ENCODE measurements at regions not wholly inside any gene's neighbourhood (a gene's known extent, or its start where the extent isn't known, plus 50 kb on each side); places are given as distances from the start of the nearest gene placed in this dataset.

DNA sequence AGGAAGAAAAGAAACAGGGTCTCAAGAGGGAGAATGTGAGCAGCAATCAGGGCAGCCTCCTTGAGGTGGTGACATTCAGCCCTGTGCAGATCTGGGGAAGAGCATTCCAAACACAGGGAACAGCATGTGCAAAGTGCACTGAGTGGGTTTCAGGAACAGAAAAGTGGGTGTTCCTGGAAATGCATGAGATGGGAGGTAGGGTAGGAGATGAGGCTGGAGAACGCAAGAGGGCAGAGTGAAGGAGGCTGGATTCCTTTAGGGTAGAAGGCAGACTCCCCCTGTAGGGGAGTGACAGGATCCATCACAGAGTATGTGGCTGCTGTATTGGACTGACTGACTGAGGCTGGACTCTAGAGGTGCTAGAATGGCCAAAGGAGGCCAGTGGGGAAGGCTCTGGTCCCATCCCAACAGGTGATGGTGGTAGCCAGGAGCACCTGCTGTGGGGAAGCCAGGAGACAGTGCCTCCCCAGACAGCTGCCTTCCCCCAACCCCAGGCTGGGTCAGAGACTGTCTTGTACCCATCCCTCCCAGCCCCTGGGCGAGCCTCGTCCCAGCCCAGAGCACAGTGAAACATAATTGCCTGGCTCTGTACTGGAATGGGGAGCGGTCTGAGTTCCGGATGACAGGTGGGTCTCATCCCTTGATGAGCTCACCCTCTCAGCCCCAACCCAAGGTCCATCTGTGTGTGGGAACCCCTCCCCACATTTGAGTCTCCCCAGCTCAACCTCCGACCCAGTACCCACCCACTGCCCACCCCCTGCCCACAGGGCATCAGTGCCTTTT is 419.4 kb downstream of the MN1 start:
- Mint-ChIP-seq H3K27ac (no peak overlapping the region), H3K4me3 (no peak overlapping the region), H3K9me3 (no peaks in the 10 kb centered on the region), H3K36me3 (ENCODE audit: low read depth) (no peaks in the 10 kb centered on the region), H3K4me1 (ENCODE audit: low read depth) (no peaks in the 10 kb centered on the region), H3K27me3 (peaks cover 2% of the 10 kb centered on the region)
- intact Hi-C loops (cut with micrococcal nuclease): no loop called here

DNA sequence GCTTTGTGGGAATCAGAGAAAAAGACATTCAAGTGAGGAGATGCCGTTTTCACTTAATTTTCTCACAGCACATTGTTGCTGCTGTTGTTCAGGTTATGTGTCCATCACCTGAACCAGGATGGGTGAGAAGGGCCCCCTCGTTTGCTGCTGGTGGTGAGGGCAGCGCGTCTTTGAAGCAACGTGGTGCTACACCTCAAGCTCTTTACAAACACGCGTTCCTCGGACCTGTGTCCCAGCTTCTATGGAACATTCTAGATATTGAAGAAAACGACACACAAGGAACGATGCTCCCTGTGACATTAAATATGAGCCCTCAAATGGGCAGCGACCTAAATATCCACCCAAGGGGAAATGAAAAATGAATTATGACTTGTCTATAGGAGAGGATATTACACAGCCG is 418.6 kb downstream of the MN1 start:
- Mint-ChIP-seq H3K36me3 (ENCODE audit: low read depth) (no peaks in the 10 kb centered on the region), H3K4me1 (ENCODE audit: low read depth) (no peaks in the 10 kb centered on the region), H3K9me3 (no peaks in the 10 kb centered on the region), H3K27me3 (peaks cover 2% of the 10 kb centered on the region), H3K4me3 (no peak overlapping the region), H3K27ac (no peak overlapping the region)
- intact Hi-C loops (cut with micrococcal nuclease): no loop called here

DNA sequence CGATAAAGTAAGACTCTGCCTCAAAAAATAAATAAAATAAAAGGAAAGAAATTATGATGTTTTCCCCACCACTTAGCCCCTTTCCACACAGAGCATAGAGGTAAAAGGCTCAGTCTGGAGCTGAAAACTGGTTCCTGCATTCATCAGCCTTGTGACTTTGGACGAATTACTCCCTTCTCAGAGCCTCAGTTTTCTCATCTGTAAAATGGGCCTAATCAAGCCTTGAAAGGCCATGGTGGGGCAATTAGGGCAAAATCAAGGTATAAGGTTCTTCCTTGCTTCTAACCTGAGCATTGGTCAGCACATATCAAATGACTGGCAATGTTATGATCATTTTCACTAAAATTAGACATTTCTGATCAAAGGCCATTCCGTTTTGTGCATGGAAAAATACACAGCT is 417.7 kb downstream of the MN1 start:
- no peak overlapping the region for H3K4me3 Mint-ChIP-seq
- peaks cover 2% of the 10 kb centered on the region for H3K27me3 Mint-ChIP-seq
- no peaks in the 10 kb centered on the region for H3K36me3 Mint-ChIP-seq (ENCODE audit: low read depth)
- H3K9me3 Mint-ChIP-seq: no peaks in the 10 kb centered on the region
- H3K4me1 Mint-ChIP-seq (ENCODE audit: low read depth): no peaks in the 10 kb centered on the region
- intact Hi-C loops (cut with micrococcal nuclease): no loop called here
- no peak overlapping the region for H3K27ac Mint-ChIP-seq

DNA sequence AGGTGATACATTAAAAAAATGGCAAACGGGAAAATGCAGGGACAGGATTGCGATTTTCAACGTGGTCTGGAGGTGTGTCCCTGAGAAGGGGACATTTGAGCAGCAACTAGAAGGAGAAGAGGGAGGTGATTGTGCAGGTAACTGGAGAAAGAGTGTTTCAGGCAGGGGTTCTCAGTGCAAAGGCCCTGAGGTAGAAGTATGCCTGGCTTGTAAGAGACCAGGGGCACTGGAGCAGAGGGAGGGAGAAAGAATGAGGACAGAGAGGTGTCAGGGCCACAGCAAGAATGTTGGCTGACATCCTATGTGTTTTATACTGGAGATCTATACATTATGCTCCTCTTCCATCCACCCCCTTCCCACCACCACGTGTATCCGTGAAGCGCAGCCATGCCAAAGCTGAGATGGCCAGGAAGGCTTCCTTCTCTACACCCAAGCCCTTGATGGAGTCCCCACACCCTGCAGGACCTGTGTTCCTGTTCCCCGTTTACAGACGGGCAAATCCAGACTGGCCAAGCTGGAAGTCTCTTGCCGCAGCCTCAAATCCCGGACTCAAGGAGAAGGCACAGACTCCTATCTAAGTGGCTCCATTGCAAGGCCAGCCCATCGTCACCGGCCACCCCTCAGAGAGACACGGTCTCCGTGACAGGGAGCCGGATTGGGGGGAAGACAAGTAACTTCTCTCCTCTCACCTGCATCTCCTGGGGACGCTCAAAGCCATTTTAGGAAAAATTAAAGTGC is 416.1 kb downstream of the MN1 start:
- intact Hi-C loops (cut with micrococcal nuclease): no loop called here
- H3K27ac Mint-ChIP-seq: no peak overlapping the region
- H3K27me3 Mint-ChIP-seq: peaks cover 6% of the 10 kb centered on the region
- H3K4me3 Mint-ChIP-seq: no peak overlapping the region
- H3K36me3 Mint-ChIP-seq (ENCODE audit: low read depth): no peaks in the 10 kb centered on the region
- no peaks in the 10 kb centered on the region for H3K9me3 Mint-ChIP-seq
- H3K4me1 Mint-ChIP-seq (ENCODE audit: low read depth): no peaks in the 10 kb centered on the region

DNA sequence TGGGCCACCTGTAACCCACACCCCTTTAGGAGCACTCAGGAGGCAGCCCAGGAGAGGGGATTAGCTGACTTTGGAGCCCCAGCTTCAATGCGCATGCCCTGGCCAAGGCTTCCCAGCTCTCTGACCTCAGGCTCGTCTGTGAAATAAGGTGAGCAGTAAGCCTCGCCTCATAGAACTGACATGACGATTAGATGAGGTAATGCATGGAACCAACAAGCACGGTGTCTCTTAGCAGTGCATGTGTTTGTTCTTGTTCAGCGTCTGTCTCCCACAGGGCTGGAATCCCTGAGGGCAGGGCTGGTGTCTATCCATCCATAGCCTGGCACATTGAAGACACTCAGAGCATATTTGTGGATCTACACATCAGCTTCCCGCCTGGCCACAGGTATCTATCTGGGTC is 415.4 kb downstream of the MN1 start:
- no peaks in the 10 kb centered on the region for H3K36me3 Mint-ChIP-seq (ENCODE audit: low read depth)
- intact Hi-C loops (cut with micrococcal nuclease): no loop called here
- H3K27me3 Mint-ChIP-seq: peaks cover 6% of the 10 kb centered on the region
- no peak overlapping the region for H3K4me3 Mint-ChIP-seq
- no peak overlapping the region for H3K27ac Mint-ChIP-seq
- no peaks in the 10 kb centered on the region for H3K4me1 Mint-ChIP-seq (ENCODE audit: low read depth)
- no peaks in the 10 kb centered on the region for H3K9me3 Mint-ChIP-seq

DNA sequence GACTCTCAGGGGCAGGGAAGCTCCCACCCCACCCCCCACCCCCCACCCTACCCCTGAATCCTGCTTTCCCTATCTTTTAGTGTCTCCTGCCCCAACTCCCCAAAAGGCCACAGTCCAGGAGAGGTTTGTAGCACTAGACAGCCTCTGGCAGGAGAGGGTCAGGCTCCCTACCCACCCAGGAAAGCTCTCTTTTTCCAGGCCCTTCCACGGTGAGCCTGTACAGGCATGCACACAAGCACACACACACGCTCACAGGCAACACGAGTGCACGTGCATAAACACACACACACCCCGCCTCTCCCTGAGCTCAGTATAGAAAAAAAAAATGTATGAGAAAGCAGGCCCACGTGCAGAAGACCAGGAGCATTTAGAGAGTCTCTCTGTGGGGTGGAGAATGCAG is 414.0 kb downstream of the MN1 start:
- Mint-ChIP-seq H3K4me3 (no peak overlapping the region), H3K27me3 (peaks cover 4% of the 10 kb centered on the region), H3K4me1 (ENCODE audit: low read depth) (no peaks in the 10 kb centered on the region), H3K36me3 (ENCODE audit: low read depth) (no peaks in the 10 kb centered on the region), H3K27ac (no peak overlapping the region), H3K9me3 (no peaks in the 10 kb centered on the region)
- intact Hi-C loops (cut with micrococcal nuclease): no loop called here

DNA sequence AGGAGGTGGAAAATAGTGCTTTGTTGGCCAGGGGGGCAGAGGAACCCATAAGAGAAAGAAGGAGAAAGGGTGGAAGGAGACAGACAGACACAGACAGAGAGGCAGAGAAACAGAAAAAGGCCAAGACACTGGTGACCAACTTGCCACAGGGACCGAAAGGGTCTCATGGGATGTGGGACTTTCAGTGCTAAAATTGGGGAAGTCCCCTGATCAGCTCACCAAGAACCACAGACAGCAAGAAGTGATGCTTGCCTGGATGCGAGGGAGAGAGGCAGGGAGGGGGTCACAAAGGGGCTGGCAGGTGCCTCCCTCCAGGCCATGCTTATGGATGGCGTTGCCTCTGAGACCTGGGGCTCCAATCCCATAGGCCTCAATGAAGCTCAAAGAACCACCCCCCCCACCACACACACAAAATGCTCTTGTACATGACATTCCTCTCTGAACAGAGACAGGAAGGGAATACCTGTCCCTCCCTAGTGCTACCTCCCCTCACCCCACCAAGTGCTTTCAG is 413.4 kb downstream of the MN1 start:
- Mint-ChIP-seq H3K4me3 (no peak overlapping the region), H3K36me3 (ENCODE audit: low read depth) (no peaks in the 10 kb centered on the region), H3K9me3 (no peaks in the 10 kb centered on the region), H3K27ac (no peak overlapping the region), H3K27me3 (peaks cover 4% of the 10 kb centered on the region), H3K4me1 (ENCODE audit: low read depth) (no peaks in the 10 kb centered on the region)
- intact Hi-C loops (cut with micrococcal nuclease): no loop called here

DNA sequence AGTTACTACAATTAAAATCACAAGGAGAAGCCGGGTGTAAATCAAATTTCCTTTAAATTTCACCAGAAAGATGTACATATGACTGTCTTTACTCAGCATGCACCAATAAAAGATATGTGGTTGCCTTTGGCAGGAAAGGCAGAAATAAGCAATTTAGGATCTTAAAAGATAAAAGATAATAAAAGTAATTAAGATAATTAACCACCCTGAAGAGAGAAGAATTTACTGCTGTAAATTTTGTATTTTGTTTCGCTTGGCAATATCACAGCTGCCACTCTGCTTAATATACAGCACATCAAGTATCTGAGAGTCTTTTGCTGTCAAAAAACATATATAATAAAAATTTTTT is 411.9 kb downstream of the MN1 start:
- no peaks in the 10 kb centered on the region for H3K4me1 Mint-ChIP-seq (ENCODE audit: low read depth)
- no peak overlapping the region for H3K27ac Mint-ChIP-seq
- H3K27me3 Mint-ChIP-seq: peaks cover 4% of the 10 kb centered on the region
- intact Hi-C loops (cut with micrococcal nuclease): no loop called here
- no peak overlapping the region for H3K4me3 Mint-ChIP-seq
- H3K36me3 Mint-ChIP-seq (ENCODE audit: low read depth): no peaks in the 10 kb centered on the region
- H3K9me3 Mint-ChIP-seq: no peaks in the 10 kb centered on the region

DNA sequence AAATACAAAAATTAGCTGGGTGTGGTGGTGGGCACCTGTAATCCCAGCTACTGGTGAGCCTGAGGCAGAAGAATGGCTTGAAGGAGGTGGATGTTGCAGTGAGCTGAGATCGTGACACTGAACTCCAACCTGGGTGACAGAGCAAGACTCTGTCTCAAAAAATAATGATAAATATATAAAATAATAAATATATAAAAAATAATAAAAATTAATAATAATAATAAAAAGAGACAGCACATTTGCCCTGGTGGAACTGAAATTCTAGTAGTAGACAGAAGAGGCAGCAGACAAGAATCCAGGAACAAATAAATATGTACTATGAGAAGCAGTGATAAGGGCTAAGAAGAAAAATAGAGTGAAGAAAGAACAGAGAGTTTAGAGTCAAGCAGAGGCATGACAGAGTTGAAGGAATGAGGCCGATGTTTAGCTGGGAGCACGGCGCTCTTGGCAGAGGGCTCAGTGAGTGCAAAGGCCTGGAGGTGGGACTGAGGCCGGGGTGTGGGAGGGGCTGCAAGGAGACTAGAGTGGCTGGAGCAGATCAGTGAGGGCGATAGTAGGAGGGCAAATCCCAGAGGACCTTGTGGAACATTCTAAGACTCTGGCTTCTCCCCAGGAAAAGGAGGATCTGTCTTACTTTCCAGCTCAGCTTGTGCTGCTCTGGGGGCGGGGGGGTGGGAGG is 410.3 kb downstream of the MN1 start:
- Mint-ChIP-seq H3K4me3 (no peak overlapping the region), H3K9me3 (no peaks in the 10 kb centered on the region), H3K27ac (no peak overlapping the region), H3K27me3 (peaks cover 4% of the 10 kb centered on the region), H3K36me3 (ENCODE audit: low read depth) (no peaks in the 10 kb centered on the region), H3K4me1 (ENCODE audit: low read depth) (no peaks in the 10 kb centered on the region)
- intact Hi-C loops (cut with micrococcal nuclease): no loop called here

DNA sequence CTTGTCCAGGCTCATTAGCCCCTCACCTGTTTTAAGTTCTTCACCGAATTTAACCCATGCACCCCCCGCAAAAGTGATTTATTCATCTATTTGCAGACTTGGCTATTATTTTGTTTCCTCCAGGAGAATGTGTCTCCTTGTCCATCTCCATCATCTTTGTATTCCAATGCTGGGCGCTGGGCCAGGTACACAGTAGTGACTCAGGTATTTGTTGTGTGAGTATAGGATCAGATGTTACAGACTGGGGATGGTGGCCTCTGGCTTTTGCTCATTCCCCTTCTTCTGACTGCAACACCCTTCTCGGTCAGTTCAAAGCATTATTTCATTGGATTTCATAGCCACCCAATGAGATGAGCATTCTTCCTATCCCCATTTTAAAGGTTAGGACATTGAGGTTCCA is 408.2 kb downstream of the MN1 start:
- Mint-ChIP-seq H3K27me3 (peaks cover 4% of the 10 kb centered on the region), H3K4me1 (ENCODE audit: low read depth) (no peaks in the 10 kb centered on the region), H3K4me3 (no peak overlapping the region), H3K36me3 (ENCODE audit: low read depth) (no peaks in the 10 kb centered on the region), H3K9me3 (no peaks in the 10 kb centered on the region), H3K27ac (no peak overlapping the region)
- intact Hi-C loops (cut with micrococcal nuclease): no loop called here

DNA sequence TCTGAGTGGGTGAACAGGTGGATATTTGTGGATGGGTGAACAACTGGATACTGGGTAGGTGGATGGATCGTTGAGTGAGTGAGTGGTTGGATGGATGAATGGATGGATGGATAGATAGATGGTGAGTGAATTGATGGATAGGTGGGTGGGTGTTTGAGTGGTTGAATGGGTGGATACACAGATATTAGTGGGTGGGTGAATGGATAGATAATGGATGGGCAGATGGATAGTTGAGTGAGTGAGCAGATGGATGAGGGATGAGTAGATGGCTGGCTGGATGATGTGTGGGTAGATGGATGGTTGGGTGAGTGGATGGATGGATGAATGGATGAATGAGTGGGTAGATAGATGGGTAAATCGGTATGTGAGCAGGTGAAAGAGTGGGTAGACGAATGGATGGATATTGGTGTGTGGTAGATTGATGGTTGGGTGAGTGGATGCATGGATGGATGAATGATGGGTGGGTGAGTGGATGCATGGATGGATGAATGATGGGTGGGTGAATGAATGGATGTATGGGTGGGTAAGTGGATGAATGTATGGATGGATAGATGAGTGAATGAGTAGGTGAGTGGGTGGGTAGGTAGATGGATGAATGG is 406.7 kb downstream of the MN1 start:
- intact Hi-C loops (cut with micrococcal nuclease): no loop called here

DNA sequence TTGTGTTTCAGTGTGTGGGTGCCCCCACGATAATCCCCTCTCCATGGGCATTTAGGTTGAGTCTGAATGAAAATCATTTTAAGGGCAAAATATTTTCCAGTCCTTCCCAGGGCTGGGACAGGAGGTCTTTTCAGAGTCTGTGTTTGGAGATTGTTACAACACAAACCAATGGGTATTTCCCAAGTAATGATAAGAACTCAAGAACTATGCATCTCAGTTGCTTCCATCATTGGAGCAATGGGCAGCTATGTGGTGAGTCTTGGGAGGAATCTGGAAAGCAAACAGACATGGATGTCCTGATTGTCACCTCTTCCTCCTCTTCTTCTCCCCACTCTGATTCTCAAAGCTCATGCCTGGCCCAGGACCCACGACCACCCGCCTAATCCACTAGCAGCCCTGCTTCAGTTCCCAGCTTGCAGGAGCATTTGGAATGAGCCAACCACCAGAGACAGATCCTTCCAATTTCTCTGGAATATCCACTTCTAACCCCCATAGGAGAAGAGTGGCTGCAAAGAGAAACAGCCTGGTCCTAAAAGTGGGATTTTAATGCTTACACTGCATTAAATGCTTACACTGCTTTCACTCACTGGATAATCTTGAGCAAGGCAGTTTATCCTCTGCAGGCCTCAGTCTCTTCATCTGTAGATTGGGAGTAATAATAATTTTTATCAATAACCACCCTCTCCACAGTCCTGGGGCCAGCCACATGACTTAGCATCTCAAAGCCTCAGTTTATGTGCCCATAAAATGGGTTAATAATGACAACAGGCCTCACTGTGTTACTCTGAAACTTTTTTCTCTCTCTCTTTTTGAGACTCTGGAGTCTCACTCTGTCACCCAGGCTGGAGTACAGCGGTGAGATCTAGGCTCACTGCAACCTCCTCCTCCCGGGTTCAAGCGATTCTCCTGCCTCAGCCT is 404.3 kb downstream of the MN1 start:
- Mint-ChIP-seq H3K4me3 (no peak overlapping the region), H3K27ac (no peak overlapping the region), H3K4me1 (ENCODE audit: low read depth) (no peaks in the 10 kb centered on the region), H3K9me3 (no peaks in the 10 kb centered on the region), H3K27me3 (peaks cover 3% of the 10 kb centered on the region), H3K36me3 (ENCODE audit: low read depth) (no peaks in the 10 kb centered on the region)
- intact Hi-C loops (cut with micrococcal nuclease): no loop called here

More for the DNA sequence above, 406.7 kb downstream of the MN1 start:
- Mint-ChIP-seq H3K27me3 (no peaks in the 10 kb centered on the region), H3K9me3 (no peaks in the 10 kb centered on the region), H3K4me3 (no peak overlapping the region), H3K4me1 (ENCODE audit: low read depth) (no peaks in the 10 kb centered on the region), H3K27ac (no peak overlapping the region), H3K36me3 (ENCODE audit: low read depth) (no peaks in the 10 kb centered on the region)

DNA sequence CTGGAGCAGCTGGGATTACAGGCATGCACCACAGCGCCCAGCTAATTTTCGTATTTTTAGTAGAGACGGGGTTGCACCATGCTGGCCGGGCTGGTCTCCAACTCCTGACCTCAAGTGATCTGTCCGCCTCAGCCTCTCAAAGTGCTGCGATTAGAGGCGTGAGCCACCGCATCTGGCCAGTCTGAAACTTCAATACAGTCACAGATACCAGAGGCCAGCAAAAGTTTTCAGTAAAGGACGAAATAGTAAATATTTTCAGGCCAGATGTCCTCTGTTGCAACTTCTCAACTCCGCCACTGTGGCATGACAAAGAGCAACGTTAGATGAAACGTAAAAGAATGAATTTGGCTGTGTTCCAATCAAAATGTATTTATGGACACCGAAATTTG is 403.6 kb downstream of the MN1 start:
- no peak overlapping the region for H3K4me3 Mint-ChIP-seq
- H3K27ac Mint-ChIP-seq: no peak overlapping the region
- no peaks in the 10 kb centered on the region for H3K36me3 Mint-ChIP-seq (ENCODE audit: low read depth)
- H3K4me1 Mint-ChIP-seq (ENCODE audit: low read depth): no peaks in the 10 kb centered on the region
- intact Hi-C loops (cut with micrococcal nuclease): no loop called here
- no peaks in the 10 kb centered on the region for H3K9me3 Mint-ChIP-seq
- H3K27me3 Mint-ChIP-seq: peaks cover 4% of the 10 kb centered on the region

All from dendritic cell treated with granulocyte-macrophage colony-stimulating factor and Interleukin-4, amounts not matched to agents 40 ng/mL and 50 ng/mL, for 4 days (primary cell).